GM18517 (cell line): ENCODE measurements at regions not wholly inside any gene's neighbourhood (a gene's known extent, or its start where the extent isn't known, plus 50 kb on each side); places are given as distances from the start of the nearest gene placed in this dataset.

ENCODE experiments used
- ATAC-seq: cut with Tn5 transposase; IDR thresholded peaks from one replicate; pipeline ENCODE4 v1.9.1; 2021; ENCODE audit warnings: mild to moderate bottlenecking, moderate library complexity; ENCODE audit not compliant: unreplicated experiment

GRCh38 chr7:130989101-130989795 is 255.2 kb upstream of the KLF14 start:
- ATAC-seq, result no peak

GRCh38 chr7:130990178-130990832 is 256.3 kb upstream of the KLF14 start:
- ATAC-seq, result no peak

GRCh38 chr7:130993671-130994365 is 259.8 kb upstream of the KLF14 start:
- no peak for ATAC-seq

GRCh38 chr7:130994378-130995115 is 260.5 kb upstream of the KLF14 start:
- ATAC-seq, result no peak

GRCh38 chr7:130995252-130996081 is 261.5 kb upstream of the KLF14 start:
- ATAC-seq, result no peak

GRCh38 chr7:130996205-130996832 is 262.3 kb upstream of the KLF14 start:
- no peak for ATAC-seq

- ATAC-seq, result no peak
Measured at GRCh38 chr7:130996833-130997231, 262.8 kb upstream of the KLF14 start.

GRCh38 chr7:130998993-130999602 is 265.1 kb upstream of the KLF14 start:
- no peak for ATAC-seq

- no peak for ATAC-seq
Measured at GRCh38 chr7:130999926-131000325, 265.9 kb upstream of the KLF14 start.

GRCh38 chr7:131000389-131000788 is 266.4 kb upstream of the KLF14 start:
- no peak for ATAC-seq

GRCh38 chr7:131000873-131001272 is 266.9 kb upstream of the KLF14 start:
- ATAC-seq, result no peak

GRCh38 chr7:131002600-131002999 is 268.6 kb upstream of the KLF14 start:
- ATAC-seq, result no peak

- ATAC-seq, result no peak
Measured at GRCh38 chr7:131003634-131004033, 269.6 kb upstream of the KLF14 start.

- no peak for ATAC-seq
Measured at GRCh38 chr7:131004371-131004770, 270.4 kb upstream of the KLF14 start.

- ATAC-seq, result no peak
Measured at GRCh38 chr7:131007439-131008330, 273.7 kb upstream of the KLF14 start.

GRCh38 chr7:131008840-131009711 is 275.1 kb upstream of the KLF14 start:
- ATAC-seq, result no peak

- ATAC-seq, result no peak
Measured at GRCh38 chr7:131010029-131010716, 276.2 kb upstream of the KLF14 start.
